ENCODE measurements at regions not wholly inside any gene's neighbourhood (a gene's known extent, or its start where the extent isn't known, plus 50 kb on each side); places are given as distances from the start of the nearest gene placed in this dataset.

DNA sequence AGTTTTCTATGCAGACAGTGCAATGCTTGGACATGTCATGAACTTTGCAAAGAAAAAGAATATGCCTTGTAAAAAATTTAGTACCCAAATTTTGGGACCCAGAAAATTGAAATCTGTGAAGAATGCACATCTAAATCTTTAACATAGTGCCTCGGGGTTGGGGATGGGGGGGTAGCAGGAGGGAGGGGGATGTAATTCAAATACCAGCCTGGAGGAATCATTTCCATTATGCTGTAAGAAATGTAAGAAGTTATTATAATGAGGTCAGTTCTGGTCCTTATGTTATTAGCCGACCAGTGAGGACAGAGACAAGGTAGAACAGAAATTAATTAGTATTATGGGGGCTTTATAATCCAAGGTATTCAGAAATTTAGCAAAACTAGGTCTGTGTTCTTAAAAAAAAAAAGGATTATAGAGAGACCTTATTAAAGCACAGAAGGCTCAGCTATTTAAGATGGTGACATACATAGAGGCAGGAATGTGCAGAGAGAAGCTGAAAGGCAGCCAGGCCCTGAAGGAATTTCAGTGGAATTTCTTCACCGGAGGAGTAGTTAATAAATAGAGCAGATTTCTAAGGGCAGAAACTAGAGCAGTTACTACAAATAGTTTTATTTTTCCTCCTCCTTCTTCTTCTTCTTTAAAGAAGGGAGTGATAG, 89.0 kb upstream of the RBMS1 start:
- peaks cover 14% of the 10 kb centered on the region for H3K4me1 ChIP-seq (ENCODE audit: insufficient read depth, low read length, poor library complexity, severe bottlenecking)
- no peaks in the 10 kb centered on the region for H3K27me3 ChIP-seq (replicated peaks; ENCODE audit: insufficient read depth, low read depth, low read length, poor library complexity)
- CTCF ChIA-PET = no interaction called here
- POLR2A ChIA-PET (ENCODE audit: low non-redundant PET) = no interaction called here
- TF ChIP-seq, protein P1, sequence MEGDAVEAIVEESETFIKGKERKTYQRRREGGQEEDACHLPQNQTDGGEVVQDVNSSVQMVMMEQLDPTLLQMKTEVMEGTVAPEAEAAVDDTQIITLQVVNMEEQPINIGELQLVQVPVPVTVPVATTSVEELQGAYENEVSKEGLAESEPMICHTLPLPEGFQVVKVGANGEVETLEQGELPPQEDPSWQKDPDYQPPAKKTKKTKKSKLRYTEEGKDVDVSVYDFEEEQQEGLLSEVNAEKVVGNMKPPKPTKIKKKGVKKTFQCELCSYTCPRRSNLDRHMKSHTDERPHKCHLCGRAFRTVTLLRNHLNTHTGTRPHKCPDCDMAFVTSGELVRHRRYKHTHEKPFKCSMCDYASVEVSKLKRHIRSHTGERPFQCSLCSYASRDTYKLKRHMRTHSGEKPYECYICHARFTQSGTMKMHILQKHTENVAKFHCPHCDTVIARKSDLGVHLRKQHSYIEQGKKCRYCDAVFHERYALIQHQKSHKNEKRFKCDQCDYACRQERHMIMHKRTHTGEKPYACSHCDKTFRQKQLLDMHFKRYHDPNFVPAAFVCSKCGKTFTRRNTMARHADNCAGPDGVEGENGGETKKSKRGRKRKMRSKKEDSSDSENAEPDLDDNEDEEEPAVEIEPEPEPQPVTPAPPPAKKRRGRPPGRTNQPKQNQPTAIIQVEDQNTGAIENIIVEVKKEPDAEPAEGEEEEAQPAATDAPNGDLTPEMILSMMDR (conservative IDR thresholded peaks at IDR 0.05; ENCODE audit: low read depth, low read length) = no peak
- no peak for TF ChIP-seq EZH2 (IDR thresholded peaks at IDR 0.05; ENCODE audit: borderline replicate concordance, low read depth, low read length, poor library complexity, severe bottlenecking)
- H3K36me3 ChIP-seq (ENCODE audit: insufficient read depth, low read length, poor library complexity, severe bottlenecking) = no peaks in the 10 kb centered on the region
- no peaks in the 10 kb centered on the region for H3K9me3 ChIP-seq (ENCODE audit: low read depth, low read length, poor library complexity, severe bottlenecking)
- peak overlapping the region; percentile 54 for H3K27ac ChIP-seq (ENCODE audit: low read depth, low read length, poor library complexity, severe bottlenecking)
- no peak overlapping the region for H3K4me3 ChIP-seq (ENCODE audit: low read depth, low read length, poor library complexity, severe bottlenecking)
- intact Hi-C loops (cut with micrococcal nuclease; ENCODE audit: unreplicated experiment) = no loop called here
- no TSS peak for BruUV-seq (replicated peaks)
- DNase-seq (ENCODE audit: low spot score) = peak; percentile 45

DNA sequence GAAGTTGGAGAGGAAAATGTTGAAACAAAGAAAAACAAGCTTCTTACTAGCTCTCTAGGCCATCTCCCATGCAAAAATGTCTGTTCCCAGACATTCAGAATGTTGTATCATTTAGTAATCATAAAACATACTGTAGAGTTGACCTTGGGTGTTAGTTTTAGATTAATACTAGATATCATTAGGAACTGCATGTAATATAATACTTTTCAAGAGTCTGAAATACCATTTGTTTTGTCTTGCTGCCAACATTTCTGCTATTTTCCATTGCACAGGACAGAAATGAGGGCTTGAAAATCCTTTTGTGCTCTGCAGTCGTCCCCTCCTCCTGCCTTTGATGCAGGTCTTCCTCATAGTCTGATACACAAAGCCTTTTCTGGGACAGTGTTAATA, 89.5 kb upstream of the RBMS1 start:
- no peak for TF ChIP-seq EZH2 (IDR thresholded peaks at IDR 0.05; ENCODE audit: borderline replicate concordance, low read depth, low read length, poor library complexity, severe bottlenecking)
- TF ChIP-seq, protein P1 (conservative IDR thresholded peaks at IDR 0.05; ENCODE audit: low read depth, low read length) = no peak
- Histone ChIP-seq H3K4me3 (ENCODE audit: low read depth, low read length, poor library complexity, severe bottlenecking) (no peak overlapping the region), H3K27ac (ENCODE audit: low read depth, low read length, poor library complexity, severe bottlenecking) (peak overlapping the region; percentile 54), H3K36me3 (ENCODE audit: insufficient read depth, low read length, poor library complexity, severe bottlenecking) (no peaks in the 10 kb centered on the region), H3K9me3 (ENCODE audit: low read depth, low read length, poor library complexity, severe bottlenecking) (no peaks in the 10 kb centered on the region), H3K27me3 (replicated peaks; ENCODE audit: insufficient read depth, low read depth, low read length, poor library complexity) (no peaks in the 10 kb centered on the region), H3K4me1 (ENCODE audit: insufficient read depth, low read length, poor library complexity, severe bottlenecking) (peaks cover 14% of the 10 kb centered on the region)
- CTCF ChIA-PET = no interaction called here
- DNase-seq (ENCODE audit: low spot score) = peak; percentile 34
- BruUV-seq (replicated peaks) = no TSS peak
- intact Hi-C loops (cut with micrococcal nuclease; ENCODE audit: unreplicated experiment) = no loop called here
- POLR2A ChIA-PET (ENCODE audit: low non-redundant PET) = no interaction called here

DNA sequence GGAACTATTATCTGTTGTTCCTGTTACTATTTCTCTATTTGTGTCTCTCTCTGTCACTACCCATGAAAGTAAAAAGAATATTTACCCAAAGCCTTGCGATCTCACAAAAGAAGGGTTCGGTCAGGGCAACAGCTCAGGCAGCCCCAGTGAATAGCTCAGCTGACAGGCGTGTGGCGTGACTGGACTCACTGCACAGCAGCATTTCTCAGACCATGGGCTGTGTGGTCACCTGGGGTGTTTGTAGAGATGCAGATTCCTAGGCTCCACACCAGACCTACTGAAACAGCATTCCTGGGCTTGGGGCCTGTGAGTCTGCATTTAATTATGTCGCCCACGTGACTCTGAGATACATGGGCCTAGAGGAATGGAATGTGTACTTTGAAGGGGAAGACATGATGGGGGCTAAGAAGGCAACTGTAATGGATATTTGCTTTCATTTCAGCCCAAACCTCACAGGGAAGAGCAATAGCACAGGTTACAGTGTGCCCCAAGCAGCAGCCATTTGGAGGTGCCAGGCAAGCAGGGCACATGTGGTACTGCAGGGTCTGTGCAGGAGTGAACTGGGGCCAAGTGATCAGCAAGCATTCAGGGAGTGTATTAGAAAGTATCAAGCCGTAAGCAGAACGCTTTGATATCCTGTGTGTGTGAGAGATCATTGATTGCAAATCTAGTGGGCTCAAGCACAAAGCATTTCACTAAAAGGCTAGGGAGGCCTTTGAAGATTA, 90.4 kb upstream of the RBMS1 start:
- H3K27ac ChIP-seq (ENCODE audit: low read depth, low read length, poor library complexity, severe bottlenecking) = no peak overlapping the region
- H3K36me3 ChIP-seq (ENCODE audit: insufficient read depth, low read length, poor library complexity, severe bottlenecking) = no peaks in the 10 kb centered on the region
- H3K9me3 ChIP-seq (ENCODE audit: low read depth, low read length, poor library complexity, severe bottlenecking) = no peaks in the 10 kb centered on the region
- H3K4me1 ChIP-seq (ENCODE audit: insufficient read depth, low read length, poor library complexity, severe bottlenecking) = peaks cover 14% of the 10 kb centered on the region
- intact Hi-C loops (cut with micrococcal nuclease; ENCODE audit: unreplicated experiment) = no loop called here
- POLR2A ChIA-PET (ENCODE audit: low non-redundant PET) = no interaction called here
- BruUV-seq (replicated peaks) = no TSS peak
- no peaks in the 10 kb centered on the region for H3K27me3 ChIP-seq (replicated peaks; ENCODE audit: insufficient read depth, low read depth, low read length, poor library complexity)
- TF ChIP-seq EZH2 (IDR thresholded peaks at IDR 0.05; ENCODE audit: borderline replicate concordance, low read depth, low read length, poor library complexity, severe bottlenecking) = no peak
- no peak for DNase-seq (ENCODE audit: low spot score)
- H3K4me3 ChIP-seq (ENCODE audit: low read depth, low read length, poor library complexity, severe bottlenecking) = no peak overlapping the region
- CTCF ChIA-PET = no interaction called here
